Activated CD4-positive, CD25-positive, alpha-beta regulatory T cell (primary cell): ENCODE measurements at regions not wholly inside any gene's neighbourhood (a gene's known extent, or its start where the extent isn't known, plus 50 kb on each side); places are given as distances from the start of the nearest gene placed in this dataset.

Experiments used
- DNase-seq, 4 experiments: peaks; one replicate each; lab custom pipeline; 2025; lab: John Stamatoyannopoulos, UW

DNA sequence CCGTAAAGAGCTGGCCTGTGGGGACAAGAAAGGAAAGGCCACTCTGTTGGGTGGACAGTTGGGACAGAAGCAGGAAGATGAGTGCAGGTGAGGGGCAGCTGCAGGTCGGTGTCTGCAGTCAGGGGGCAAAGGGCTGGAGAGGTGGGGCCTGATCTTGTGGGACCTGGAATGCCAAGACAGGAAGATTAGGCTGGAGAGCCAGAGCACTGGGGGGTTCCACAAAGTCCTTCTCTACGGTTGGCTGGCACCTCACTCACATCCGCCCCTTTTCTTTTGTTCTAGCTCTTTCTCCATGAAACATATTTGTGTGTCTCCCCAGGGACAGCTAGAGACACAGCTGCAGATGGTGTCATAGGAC, 404.1 kb downstream of the PTPRU start:
- no peak for DNase-seq

DNA sequence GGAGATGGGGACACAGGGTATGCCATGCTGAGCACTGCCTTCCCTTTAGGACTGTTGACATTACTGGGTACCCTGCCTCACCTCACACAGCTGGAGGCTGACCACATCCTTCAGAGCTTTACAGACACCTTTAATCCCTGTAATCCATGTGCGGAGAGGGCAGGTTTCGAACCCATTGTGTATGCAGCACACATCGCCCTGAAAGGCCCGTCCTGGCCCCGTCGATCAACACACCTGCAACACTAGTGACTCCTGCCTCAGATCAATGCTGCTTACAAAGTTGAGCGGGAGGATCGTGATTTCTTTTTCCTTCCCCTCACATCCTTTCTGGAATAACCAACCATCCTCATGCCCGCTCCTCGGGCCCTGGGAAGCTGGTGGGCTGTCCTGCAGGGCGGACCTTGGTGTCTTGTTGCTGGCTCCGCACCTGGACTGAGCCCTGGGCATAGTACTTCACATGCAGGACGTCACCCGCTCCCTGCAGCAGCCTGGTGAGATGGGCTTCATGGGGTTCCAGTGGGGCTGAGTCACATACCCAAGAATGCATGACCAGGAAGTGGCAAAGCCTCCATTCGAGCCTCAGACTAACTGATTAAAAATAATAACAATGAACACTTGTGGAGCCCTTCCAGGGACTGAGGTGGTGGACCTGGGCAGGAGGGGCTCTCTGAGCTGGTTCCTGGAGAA, 403.6 kb downstream of the PTPRU start:
- no peak for DNase-seq

DNA sequence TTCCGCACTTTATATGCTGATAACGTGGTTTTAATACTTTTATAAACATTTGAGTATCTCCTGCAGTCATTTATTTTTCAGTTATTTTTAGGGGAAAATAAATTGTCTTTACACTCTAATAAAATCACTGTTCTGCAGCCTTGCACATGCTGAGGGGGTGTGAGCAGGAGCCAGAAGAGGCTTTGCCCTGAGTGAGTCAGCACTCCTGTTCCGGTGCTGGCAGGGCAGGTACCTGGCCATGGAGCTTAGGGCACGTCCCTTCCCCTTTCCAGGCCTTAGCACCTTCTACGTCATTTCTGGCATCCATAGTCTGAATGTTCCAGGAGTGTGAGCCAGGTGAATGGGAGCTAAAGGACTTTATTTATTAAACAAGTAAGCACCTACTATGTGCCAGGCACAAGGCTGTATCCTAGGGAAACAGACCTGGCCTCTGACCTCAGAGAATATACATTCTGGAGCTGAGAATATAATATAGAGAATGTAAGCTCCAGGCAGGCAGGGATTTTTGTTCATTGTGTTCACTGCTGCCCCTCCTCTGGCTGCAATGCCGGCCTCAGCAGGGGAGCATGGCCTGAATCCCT, 402.9 kb downstream of the PTPRU start:
- DNase-seq, result no peak

DNA sequence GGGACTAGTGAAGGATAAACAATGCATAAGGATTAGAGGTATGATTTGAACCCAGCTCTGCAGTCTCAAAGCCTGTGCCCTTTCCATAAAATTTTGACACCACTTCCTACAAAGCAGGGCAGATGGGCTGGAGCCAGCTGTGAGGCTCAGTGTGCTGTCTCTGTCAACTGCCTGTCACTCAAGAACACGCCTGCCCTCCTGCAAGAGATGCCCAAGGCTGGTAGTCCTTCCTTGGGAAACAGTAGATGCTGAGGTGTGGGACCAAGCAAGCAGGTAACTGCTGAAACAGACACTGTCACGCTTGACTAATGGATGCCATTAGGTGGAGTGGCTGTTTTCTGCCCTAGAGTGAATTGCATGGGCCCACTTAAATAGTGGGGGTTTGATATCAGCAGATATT, 402.0 kb downstream of the PTPRU start:
- no peak for DNase-seq

DNA sequence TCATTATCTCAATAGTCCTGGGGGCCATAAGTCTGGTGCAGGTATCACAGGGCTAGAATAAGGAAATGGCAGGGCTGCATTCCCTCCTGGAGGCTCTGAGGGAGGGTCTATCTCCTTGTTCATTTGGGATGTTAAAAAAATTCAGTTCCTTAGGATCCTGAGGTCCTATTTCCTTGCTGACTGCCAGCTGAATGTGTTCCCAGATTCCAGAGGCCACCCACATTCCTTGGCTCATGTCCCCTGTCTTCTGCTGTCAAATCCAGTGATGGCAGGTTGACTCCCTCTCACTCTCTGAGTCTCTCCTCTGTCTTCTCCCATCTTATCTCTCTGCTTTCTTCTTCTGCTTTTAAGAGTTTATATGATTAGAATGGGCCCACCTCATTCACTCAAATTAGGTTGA, 400.6 kb downstream of the PTPRU start:
- no peak for DNase-seq

DNA sequence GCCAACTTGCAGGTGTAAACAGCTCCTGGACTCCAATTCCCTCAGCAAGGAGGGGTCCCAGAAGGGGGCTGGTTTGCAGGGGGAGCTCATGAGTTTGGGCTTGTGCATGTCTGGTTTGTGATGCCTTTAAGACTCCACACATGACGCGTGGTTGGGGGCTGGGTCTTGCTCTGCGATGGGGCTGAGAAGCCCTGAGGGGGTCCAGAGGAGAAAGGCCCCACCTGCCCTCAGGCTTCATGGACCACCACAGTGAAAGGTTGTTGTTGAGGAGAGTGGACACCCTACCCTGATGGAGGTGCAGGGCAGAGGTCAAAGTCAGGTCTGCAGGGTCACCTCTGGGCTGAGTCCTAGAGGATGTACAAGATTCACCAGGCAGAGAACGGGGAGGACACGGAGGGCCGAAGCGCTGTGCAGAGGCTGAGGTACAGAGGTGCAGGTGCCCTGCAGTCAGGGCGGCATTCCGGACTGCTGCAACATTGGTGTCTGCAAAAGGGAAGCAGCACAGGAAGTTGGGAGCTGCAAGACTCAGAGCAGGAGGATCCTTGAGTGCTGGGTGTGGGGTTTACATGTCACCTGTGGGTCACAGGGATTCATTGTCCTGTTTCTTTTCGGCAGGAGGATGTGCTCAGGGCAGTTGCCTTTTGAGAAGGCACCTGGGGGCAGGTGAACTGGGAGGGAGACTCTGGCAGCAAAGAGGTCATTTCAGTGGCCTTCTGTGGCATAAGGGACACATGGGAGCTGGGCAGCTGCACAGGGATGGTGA, 399.4 kb downstream of the PTPRU start:
- DNase-seq, result no peak

DNA sequence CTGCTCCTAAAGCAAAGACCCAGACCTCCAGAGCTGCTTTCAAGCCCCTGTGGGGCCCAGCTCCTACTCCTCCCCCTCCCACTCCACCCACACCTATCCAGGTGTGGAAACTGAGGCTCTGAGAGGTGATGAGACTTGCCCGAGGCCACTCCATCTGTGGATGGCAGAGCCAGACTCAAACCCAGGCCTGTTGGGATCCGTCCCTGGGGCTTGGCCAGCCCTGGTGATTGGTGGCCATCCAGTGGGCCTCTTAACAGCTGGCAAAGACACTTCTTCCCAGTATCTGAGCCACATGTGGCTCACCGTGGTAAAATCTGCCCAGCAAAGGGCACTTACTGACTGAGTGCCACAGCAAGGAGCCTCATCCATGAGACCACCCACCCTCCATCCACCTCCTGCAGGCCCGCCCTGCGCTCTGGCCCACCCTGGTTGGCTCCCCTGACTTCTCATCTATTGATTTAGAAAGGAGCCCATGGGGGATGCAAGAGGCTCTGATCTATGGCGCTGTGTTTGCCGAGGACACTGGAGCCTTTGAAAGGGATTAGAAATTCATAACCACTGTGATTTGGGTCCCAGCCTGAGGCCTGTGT, 398.5 kb downstream of the PTPRU start:
- no peak for DNase-seq

DNA sequence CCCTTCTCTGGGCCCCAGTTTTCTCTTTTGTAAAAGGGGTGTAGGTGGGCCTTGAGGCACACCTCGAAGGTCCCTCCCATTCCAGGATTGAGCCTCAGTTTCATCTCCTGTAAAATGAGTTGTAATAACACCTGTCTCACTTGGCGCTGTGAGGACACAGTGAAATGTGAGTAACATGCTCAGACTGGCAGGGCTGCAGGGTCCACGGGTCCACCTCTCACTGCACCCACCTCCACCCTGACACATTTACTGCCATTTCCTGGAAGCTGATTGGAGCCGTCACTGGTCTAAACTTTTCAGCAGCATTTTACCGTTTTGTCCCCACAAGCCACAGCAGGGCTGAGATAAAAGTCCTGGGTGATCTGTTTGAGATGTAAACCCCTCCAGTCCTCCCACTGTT, 398.0 kb downstream of the PTPRU start:
- DNase-seq, result no peak

DNA sequence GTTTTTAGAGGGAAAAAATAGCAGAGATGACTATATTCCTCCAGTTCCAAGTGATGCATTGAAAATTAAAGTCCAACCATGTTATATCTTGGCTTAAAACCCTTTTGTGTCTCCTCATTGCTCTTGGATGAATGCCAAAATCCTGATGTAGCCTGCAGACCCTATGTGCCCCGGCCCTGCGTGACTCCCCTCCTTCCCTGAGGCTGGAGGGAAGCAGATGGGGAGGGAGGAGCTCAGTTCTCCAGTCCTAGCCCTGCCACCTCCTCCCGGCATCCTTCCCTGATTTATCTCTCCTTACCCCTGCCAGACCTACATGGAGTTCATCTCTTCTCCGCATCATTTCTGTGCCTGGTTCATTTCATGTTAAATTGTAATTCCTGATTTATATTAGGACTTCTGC, 397.4 kb downstream of the PTPRU start:
- no peak for DNase-seq

DNA sequence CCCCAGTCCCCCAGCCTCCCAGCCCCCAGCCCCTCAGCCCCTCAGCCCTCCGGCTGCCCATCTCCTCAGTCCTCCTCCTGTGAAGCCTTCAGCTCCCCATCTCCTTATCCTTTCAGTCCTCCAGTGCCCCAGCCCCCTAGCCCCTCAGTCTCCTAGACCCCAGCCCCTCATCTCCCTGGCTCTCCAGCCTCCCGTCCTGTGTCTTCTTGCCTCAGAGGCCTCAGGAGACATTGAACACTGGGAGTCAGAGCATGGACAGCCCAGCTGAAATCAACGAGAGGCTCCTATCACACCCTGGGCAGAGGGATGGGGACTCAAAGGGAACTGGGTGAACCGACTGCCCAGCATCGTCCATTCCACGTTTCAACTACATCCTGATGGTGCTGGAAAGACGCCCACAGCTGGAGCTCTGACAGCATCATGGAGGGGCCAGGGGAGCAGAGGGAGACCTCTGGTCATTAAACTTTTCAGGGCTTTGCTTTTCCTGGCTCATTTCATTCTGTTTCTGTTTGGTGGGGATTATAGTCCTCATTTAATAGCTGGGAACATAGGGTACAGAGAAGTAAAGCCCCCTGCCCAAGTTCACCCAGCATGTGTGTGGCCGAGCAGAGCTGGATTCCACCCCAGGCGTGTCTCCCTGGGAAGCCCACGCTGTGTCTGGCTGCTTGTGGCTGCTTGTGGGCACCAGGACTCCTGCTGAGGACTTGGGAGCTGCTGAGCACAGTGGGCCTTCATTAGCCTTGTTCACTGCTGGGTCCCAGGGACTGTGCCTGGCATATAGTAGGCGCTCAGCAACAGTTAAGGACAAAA, 396.7 kb downstream of the PTPRU start:
- no peak for DNase-seq

DNA sequence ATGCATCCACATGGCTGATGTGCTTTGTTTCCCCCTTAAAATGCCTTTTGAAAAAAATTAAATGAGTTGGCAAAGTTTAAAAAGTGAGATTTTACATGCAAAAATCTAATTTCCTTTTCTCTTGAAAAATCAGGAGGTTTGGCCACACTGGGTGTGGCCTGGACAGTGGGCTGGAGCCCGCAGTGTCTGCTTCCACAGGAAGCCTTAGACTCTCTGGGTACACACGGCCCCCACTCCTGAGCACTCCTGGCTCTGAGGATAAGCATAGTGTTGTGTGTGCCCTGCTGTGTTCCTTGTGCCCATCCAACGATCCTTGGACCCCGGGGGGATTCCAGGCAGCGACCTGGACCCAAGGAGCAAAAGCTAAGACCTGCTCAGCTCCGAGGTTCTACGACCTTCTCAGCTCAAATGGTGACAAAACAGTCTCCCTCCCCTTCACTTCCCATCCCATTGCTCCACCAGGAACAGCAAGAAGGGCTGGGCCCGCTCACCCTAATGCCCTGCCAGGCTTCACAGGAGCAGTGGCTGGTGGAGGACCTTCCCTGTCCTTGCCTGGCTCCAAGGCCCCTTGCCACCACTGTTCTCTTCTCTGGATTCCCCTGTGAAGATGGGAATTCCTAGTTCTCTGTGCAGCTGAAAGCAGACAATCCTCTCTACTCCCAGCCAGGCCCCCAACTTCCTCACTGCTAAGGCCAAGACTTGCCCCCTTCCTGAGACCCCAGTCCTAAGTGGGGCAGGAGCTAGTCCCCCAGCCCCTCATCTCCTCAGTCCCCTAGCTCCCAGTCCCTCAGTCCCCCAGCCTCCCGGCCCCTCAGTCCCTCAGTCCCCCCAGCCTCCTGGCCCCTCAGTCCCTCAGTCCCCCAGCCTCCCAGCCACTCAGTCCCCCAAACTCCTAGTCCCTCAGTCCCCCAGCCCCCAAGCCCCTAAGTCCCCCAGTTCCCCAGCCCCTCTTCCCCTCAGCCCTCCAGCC, 395.8 kb downstream of the PTPRU start:
- no peak for DNase-seq

DNA sequence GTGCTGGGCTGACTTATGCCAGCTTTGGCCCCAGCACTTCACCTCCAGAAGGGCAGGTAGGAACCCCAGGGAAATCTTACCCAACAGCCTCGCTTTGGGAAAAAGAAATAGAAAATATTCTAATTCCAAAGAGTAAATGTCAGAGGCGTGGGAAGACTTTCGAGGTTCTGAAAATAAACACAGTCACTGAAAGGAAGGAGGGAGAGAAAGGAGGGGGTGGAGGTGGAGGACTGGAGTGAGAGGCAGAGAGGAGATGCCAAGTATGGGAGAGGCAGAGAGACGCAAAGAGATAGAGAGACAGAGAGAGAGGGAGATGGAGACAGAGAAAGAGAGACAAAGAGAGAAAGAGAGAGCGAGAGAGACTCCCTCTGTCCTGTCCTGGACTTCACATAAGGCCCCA, 395.0 kb downstream of the PTPRU start:
- DNase-seq, result no peak

DNA sequence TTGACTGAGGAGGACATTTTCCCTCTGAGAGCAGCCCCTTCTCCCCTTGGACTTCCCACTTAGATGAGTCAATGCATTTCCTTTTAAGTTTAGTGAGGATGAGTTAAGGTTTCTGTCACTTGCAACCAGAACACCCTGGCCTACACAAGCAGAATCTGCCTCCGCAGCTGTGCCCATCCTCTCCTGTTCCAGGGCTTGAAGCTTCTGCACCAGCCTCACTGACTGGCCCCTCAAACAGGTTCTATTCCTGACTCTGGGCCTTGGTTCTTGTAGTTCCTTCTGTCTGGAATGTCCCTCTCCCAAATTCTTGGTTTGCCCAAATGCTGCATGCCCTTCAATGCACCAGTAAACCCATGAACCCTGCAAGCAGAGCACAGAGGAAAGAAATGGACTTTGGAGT, 394.4 kb downstream of the PTPRU start:
- DNase-seq, result no peak

DNA sequence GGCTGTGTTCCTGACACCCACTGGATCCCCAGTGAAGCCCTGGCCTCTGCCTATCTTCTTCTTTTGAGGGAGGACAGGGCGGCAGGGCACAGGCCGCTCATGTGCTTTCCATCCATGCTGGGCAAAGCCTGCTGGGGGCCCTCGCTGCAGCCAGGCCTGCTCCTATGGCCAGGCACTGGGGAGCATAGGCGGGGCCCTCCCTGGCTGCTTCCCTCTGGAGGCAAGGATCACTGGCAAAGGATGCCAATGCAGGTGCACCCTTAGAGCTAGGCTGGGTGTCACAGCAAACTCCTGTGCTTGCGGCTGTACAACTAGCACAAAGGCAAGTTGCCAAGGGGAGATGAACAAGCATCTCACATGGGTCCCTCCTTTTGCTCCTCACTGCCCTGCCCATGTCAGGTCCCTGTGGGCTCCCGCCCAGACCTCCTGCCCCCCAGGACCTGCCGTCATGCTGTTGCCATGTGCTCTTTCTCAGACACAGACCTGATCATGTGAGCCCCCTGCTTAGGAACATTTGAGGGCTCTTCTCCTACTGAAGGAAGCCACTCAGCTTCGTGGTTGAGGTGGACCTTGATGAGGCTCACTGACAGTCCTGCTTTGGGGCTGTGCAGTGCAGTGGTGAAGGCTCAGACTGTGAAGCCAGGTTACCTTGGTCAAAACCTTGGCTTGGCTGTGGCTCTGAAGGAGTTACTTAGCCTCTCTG, 393.6 kb downstream of the PTPRU start:
- no peak for DNase-seq

DNA sequence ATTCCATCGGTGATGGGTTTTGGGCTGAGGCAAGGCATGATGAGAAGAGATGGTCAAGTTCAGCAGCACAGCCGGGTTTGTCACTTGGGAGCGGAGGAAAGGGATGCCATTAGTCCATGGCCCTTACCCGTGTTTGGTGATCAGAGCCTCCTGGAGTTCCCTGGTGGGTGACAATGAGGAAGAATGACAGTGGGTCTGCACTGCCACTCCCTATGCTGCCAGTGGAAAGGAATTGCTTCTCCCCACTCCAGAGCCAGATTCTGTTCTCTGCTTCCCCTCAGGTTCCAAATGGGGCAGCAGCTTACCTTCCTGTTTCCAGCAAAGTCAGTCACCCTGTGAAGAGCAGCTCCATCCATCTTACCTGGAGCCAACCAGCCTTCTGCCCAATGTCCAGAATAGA, 393.1 kb downstream of the PTPRU start:
- DNase-seq, result no peak

DNA sequence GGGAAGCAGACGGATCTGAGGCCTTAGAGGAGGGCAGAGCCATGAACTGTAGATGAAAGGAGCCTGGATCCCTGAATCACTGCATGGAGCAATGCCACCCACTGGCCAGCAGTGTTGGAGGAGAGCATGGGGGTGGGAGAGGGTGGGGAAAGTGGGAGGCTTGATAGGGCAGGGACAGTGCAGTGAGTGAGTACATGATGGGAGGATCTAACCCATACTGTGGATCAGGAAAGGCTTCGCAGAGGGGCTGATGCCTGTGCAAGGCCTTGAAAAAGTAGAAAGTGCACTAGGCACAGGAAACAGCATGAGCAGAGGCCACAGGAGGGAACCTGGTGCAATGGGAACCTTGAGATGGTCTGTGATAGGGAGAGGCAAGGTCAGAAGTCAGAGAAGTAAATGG, 391.9 kb downstream of the PTPRU start:
- DNase-seq, result no peak

DNA sequence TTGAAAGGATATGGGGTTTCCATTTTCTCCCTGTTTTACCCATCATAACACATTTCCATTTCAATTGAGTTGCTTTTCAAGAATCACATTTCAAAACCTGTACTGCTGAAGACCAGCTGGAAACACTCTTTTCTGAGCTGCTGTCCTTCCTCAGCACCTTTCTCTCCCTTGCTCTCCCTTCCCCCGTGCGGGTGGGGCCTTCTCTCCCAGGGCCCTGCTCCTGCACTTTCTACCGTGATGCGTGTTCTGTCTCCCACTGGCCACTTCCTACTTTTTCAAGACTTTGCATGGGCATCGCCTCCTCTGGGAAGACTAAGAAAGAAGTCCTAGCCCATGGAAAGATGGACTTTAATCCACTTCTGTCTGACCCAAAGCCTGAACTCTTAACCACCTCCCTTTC, 390.4 kb downstream of the PTPRU start:
- no peak for DNase-seq

DNA sequence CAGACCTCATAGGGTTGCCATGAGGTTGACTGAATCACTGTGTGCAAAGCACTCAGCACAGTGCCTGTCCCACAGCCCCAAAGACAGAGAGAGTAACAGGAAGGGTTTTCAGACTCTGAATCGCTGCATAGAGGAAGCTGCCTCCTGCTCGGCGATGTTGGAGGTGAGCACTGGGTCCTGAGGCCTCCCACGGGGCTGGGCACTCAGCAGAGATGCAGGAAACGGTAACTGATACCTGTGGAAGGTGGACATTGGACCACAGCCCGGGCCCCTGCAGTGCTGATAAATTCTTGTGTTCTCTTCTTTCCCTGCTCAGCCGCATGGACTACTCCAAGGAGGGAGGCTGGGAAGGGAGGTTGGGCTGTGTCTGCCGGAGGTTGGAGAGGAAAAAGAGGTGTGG, 389.7 kb downstream of the PTPRU start:
- DNase-seq, result no peak

DNA sequence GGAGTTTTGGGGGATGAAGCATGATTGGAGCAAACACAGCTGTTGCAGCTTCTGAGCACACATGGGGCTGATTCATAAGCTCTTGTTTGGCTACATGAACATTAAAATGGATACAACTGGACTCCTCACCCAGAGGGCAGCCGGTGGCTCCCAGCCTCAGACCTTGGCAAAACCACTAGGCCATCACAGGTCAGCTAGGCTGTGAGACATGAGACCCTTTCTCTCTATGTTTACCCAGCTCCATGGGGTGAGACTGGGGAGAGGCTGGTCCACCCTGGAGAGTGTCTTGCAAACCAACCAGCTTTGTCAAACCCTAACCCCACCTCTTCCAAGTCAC, 388.7 kb downstream of the PTPRU start:
- no peak for DNase-seq

DNA sequence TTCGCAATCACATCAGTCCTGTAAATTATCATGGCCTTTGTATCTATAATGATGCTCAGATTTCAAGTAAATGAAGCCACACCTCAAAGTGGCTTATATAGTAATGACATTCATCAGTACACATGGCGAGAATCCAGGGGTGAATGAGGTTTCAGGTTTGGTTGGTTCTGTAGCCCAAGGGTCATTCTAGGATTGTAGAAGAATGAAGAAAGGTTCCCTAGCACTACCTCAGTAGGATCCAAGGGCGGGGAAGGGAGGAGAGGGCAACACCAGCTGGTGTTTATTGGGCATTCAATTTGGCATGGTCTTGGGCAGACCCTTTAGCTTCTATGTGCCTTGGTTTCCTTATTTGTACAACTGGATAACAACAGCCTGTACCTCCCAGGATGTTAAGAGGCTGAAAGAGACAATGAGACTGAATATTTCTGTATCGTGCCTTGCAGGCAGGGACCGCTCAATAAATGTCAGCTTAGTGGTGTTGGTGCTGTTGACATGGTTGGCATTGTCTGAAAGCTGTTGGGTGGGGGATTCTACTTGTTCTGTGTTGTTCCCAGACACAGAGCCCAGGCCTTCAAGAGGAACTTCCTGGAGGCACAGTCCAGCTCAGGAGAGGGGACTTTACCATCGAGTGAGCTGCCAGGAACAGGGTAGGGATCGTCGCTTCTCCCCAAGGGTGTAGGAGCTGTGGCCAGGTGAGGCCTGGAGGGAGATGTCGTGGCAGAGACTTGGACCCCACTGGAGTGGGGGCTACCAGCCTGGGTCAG, 388.2 kb downstream of the PTPRU start:
- no peak for DNase-seq
